ENCODE measurements at regions not wholly inside any gene's neighbourhood (a gene's known extent, or its start where the extent isn't known, plus 50 kb on each side); places are given as distances from the start of the nearest gene placed in this dataset.
A peak's percentile ranks its signal among the peaks of the same experiment; 100 is the strongest.

GRCh38 chr3:89049119-89049518, 58.3 kb upstream of the EPHA3 start:
- RAD21 ChIA-PET (ENCODE audit: unreplicated experiment) = no interaction called here
- no TSS peak for BruUV-seq (replicated peaks)
- Histone ChIP-seq H3K36me3 (ENCODE audit: control insufficient read depth in 2 of 2, insufficient read depth in 2 of 2, low read length in 1 of 2) (no peaks in the 10 kb centered on the region), H3K79me2 (ENCODE audit: control insufficient read depth, insufficient read depth, low read length) (no peaks in the 10 kb centered on the region), H3K27me3 (replicated peaks in 1 of 2; ENCODE audit: control insufficient read depth in 2 of 2, insufficient read depth in 2 of 2, low read length in 1 of 2) (no peaks in the 10 kb centered on the region), H3K4me2 (ENCODE audit: control insufficient read depth, insufficient read depth) (no peak overlapping the region), H3K4me1 (ENCODE audit: control insufficient read depth, insufficient read depth, low read length) (no peaks in the 10 kb centered on the region), H2AFZ (ENCODE audit: control insufficient read depth, low read depth, low read length) (no peak overlapping the region), H3K27ac (ENCODE audit: control insufficient read depth, insufficient read depth) (no peak overlapping the region), H3K4me3 (no peak overlapping the region), H3K9ac (ENCODE audit: control insufficient read depth, insufficient read depth, low read length) (no peak overlapping the region), H4K20me1 (ENCODE audit: control insufficient read depth, insufficient read depth) (no peaks in the 10 kb centered on the region), H3K9me3 (replicated peaks; ENCODE audit: control insufficient read depth, insufficient read depth, low read length) (no peaks in the 10 kb centered on the region)
- intact Hi-C loops (cut with micrococcal nuclease; ENCODE audit: unreplicated experiment) = no loop called here
- WGBS (ENCODE audit: insufficient coverage, insufficient replicate concordance, low lambda C conversion rate, missing lambda C conversion rate) = 3% methylated on average over 2 of the region's 2 CpGs
- TF ChIP-seq MXI1 (IDR thresholded peaks at IDR 0.05; ENCODE audit: low read depth, low read length) (no peak), ZNF384 (IDR thresholded peaks at IDR 0.05; ENCODE audit: borderline replicate concordance, low read depth, low read length) (no peak)
- SMC1A ChIA-PET (ENCODE audit: uncharacterized antibody, unreplicated experiment) = no interaction called here
- FAIRE-seq = no peak
- POLR2A ChIA-PET = no interaction called here
- ATAC-seq = peak; percentile 36; the same call in 1 of the 3 replicates
- CTCF ChIA-PET = no interaction called here
- DNase-seq (ENCODE audit: low read depth, low spot score) = no peak
- in situ Hi-C loops (cut with MboI) = no loop called here

DNA sequence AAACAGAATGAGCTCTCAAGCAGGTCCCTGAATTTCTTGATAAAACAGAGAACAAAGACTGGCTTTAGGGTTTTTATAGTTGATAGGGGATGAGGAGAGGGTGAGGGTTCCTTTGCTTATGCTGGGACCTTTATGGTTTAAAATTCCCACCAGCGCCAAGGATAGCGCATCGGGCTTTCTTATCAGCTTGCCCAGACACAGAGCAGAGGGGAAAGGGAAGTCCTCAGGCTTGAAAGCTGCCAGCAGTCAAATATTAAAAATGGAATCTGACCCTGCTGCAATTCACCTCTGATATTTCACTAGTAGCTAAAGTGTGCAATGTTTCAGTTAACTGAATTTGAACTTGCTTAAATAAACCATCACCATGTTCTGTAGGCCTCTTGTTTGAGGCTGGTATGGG, 55.0 kb upstream of the EPHA3 start:
- H3K36me3 ChIP-seq (ENCODE audit: control insufficient read depth in 2 of 2, insufficient read depth in 2 of 2, low read length in 1 of 2) = no peaks in the 10 kb centered on the region
- no peaks in the 10 kb centered on the region for H3K4me1 ChIP-seq (ENCODE audit: control insufficient read depth, insufficient read depth, low read length)
- RAD21 ChIA-PET (ENCODE audit: unreplicated experiment) = no interaction called here
- POLR2A ChIA-PET = no interaction called here
- ATAC-seq (no peak), FAIRE-seq (no peak), DNase-seq (ENCODE audit: low read depth, low spot score) (no peak)
- in situ Hi-C loops (cut with MboI) (no loop called here), intact Hi-C loops (cut with micrococcal nuclease; ENCODE audit: unreplicated experiment) (no loop called here)
- SMC1A ChIA-PET (ENCODE audit: uncharacterized antibody, unreplicated experiment) = interaction anchor here (0.6 kb wide), 2 partner anchors 219 to 704 kb away, joined by 3 to 4 read pairs; no protein-coding TSS in a partner anchor
- no peak overlapping the region for H3K9ac ChIP-seq (ENCODE audit: control insufficient read depth, insufficient read depth, low read length)
- H2AFZ ChIP-seq (ENCODE audit: control insufficient read depth, low read depth, low read length) = no peak overlapping the region
- CTCF ChIA-PET = no interaction called here
- H4K20me1 ChIP-seq (ENCODE audit: control insufficient read depth, insufficient read depth) = no peaks in the 10 kb centered on the region
- no peak overlapping the region for H3K4me2 ChIP-seq (ENCODE audit: control insufficient read depth, insufficient read depth)
- no peaks in the 10 kb centered on the region for H3K79me2 ChIP-seq (ENCODE audit: control insufficient read depth, insufficient read depth, low read length)
- H3K27ac ChIP-seq (ENCODE audit: control insufficient read depth, insufficient read depth) = no peak overlapping the region
- WGBS (ENCODE audit: insufficient coverage, insufficient replicate concordance, low lambda C conversion rate, missing lambda C conversion rate) = 0% methylated on average over 3 of the region's 3 CpGs
- no peaks in the 10 kb centered on the region for H3K9me3 ChIP-seq (replicated peaks; ENCODE audit: control insufficient read depth, insufficient read depth, low read length)
- no TSS peak for BruUV-seq (replicated peaks)
- no peaks in the 10 kb centered on the region for H3K27me3 ChIP-seq (replicated peaks in 1 of 2; ENCODE audit: control insufficient read depth in 2 of 2, insufficient read depth in 2 of 2, low read length in 1 of 2)
- no peak overlapping the region for H3K4me3 ChIP-seq
- no peak for TF ChIP-seq SKIL (IDR thresholded peaks at IDR 0.05; ENCODE audit: low read depth, poor library complexity, severe bottlenecking)
- no peak for TF ChIP-seq IRF5 (IDR thresholded peaks at IDR 0.05; ENCODE audit: borderline replicate concordance)
- TF ChIP-seq RB1 (IDR thresholded peaks at IDR 0.05; ENCODE audit: borderline replicate concordance) = no peak
- TF ChIP-seq RFX5 (IDR thresholded peaks at IDR 0.05; ENCODE audit: low read depth, low read length) = no peak
- TF ChIP-seq FOS (IDR thresholded peaks at IDR 0.05; ENCODE audit: borderline replicate concordance, extremely low read depth, insufficient read length) = no peak
- no peak for TF ChIP-seq FOXM1 (IDR thresholded peaks at IDR 0.05; ENCODE audit: low read depth, low read length)
- TF ChIP-seq REST (IDR thresholded peaks at IDR 0.05; ENCODE audit: low read depth, low read length) = no peak
- no peak for TF ChIP-seq EED (IDR thresholded peaks at IDR 0.05; ENCODE audit: low read depth)

Data from GM12878 (cell line).